Stimulated activated naive CD4-positive, alpha-beta T cell treated with Interleukin-2 at 50 U/mL for 16 hours (primary cell): ENCODE measurements at regions not wholly inside any gene's neighbourhood (a gene's known extent, or its start where the extent isn't known, plus 50 kb on each side); places are given as distances from the start of the nearest gene placed in this dataset.

Experiments
- DNase-seq: peaks from one replicate; lab custom pipeline; 2025; lab: John Stamatoyannopoulos, UW

GRCh38 chr6:56864171-56864616 lies 90.7 kb upstream of the BEND6 start:
- DNase-seq = no peak

GRCh38 chr6:56863366-56863765 lies 91.5 kb upstream of the BEND6 start:
- DNase-seq = no peak

- no peak for DNase-seq
Observed at GRCh38 chr6:56862415-56863175, 92.3 kb upstream of the BEND6 start.

- no peak for DNase-seq
Observed at GRCh38 chr6:56860475-56860874, 94.4 kb upstream of the BEND6 start.

- no peak for DNase-seq
Observed at GRCh38 chr6:56856036-56856580, 98.8 kb upstream of the BEND6 start.

- DNase-seq = no peak
Observed at GRCh38 chr6:56854086-56854485, 100.8 kb upstream of the BEND6 start.

GRCh38 chr6:56853541-56853940 lies 101.4 kb upstream of the BEND6 start:
- no peak for DNase-seq

GRCh38 chr6:56852260-56853010 lies 102.5 kb upstream of the BEND6 start:
- DNase-seq = no peak

GRCh38 chr6:56851541-56852259 lies 103.2 kb upstream of the BEND6 start:
- DNase-seq = peak; percentile 4

GRCh38 chr6:56851074-56851473 lies 103.8 kb upstream of the BEND6 start:
- DNase-seq = no peak

- DNase-seq = no peak
Observed at GRCh38 chr6:56850626-56851025, 104.3 kb upstream of the BEND6 start.

- DNase-seq = no peak
Observed at GRCh38 chr6:56849896-56850295, 105.0 kb upstream of the BEND6 start.

- no peak for DNase-seq
Observed at GRCh38 chr6:56848105-56848504, 106.8 kb upstream of the BEND6 start.

GRCh38 chr6:56845032-56845431 lies 109.9 kb upstream of the BEND6 start:
- no peak for DNase-seq

- peak; percentile 36 for DNase-seq
Observed at GRCh38 chr6:56843476-56844349, 111.2 kb upstream of the BEND6 start.

GRCh38 chr6:56842686-56843475 lies 112.0 kb upstream of the BEND6 start:
- DNase-seq = no peak

- DNase-seq = no peak
Observed at GRCh38 chr6:56841751-56842150, 113.2 kb upstream of the BEND6 start.

GRCh38 chr6:56841381-56841749 lies 113.5 kb upstream of the BEND6 start:
- DNase-seq = no peak

- no peak for DNase-seq
Observed at GRCh38 chr6:56840467-56841380, 114.2 kb upstream of the BEND6 start.
